ENCODE measurements at regions not wholly inside any gene's neighbourhood (a gene's known extent, or its start where the extent isn't known, plus 50 kb on each side); places are given as distances from the start of the nearest gene placed in this dataset.

GRCh38 chr1:221059506-221059905, 180.3 kb downstream of the HLX start:
- ChIA-PET POLR2A (no interaction called here), CTCF (ENCODE audit: unreplicated experiment) (no interaction called here)
- Histone ChIP-seq H3K27ac (ENCODE audit: low read depth, low read length, poor library complexity, severe bottlenecking) (no peak overlapping the region), H3K79me2 (ENCODE audit: insufficient read depth, low read depth, low read length) (no peaks in the 10 kb centered on the region), H3K4me1 (ENCODE audit: insufficient read depth, low read length, poor library complexity, severe bottlenecking) (no peaks in the 10 kb centered on the region), H3K4me2 (ENCODE audit: low read length) (no peak overlapping the region), H3K36me3 (ENCODE audit: insufficient read depth, low read length) (no peaks in the 10 kb centered on the region), H3K4me3 (ENCODE audit: low read depth, low read length, poor library complexity, severe bottlenecking) (no peak overlapping the region), H3K9me3 (ENCODE audit: low read length) (no peaks in the 10 kb centered on the region), H2AFZ (ENCODE audit: low read length) (no peak overlapping the region), H3K9me2 (ENCODE audit: insufficient read depth, low read length) (no peaks in the 10 kb centered on the region), H4K20me1 (ENCODE audit: insufficient read depth, low read length) (no peaks in the 10 kb centered on the region)
- DNase-seq (ENCODE audit: low spot score) = no peak
- TF ChIP-seq EZH2phosphoT487 (IDR thresholded peaks at IDR 0.05; ENCODE audit: borderline replicate concordance, low read depth, low read length) = no peak
- TF ChIP-seq, protein P1, sequence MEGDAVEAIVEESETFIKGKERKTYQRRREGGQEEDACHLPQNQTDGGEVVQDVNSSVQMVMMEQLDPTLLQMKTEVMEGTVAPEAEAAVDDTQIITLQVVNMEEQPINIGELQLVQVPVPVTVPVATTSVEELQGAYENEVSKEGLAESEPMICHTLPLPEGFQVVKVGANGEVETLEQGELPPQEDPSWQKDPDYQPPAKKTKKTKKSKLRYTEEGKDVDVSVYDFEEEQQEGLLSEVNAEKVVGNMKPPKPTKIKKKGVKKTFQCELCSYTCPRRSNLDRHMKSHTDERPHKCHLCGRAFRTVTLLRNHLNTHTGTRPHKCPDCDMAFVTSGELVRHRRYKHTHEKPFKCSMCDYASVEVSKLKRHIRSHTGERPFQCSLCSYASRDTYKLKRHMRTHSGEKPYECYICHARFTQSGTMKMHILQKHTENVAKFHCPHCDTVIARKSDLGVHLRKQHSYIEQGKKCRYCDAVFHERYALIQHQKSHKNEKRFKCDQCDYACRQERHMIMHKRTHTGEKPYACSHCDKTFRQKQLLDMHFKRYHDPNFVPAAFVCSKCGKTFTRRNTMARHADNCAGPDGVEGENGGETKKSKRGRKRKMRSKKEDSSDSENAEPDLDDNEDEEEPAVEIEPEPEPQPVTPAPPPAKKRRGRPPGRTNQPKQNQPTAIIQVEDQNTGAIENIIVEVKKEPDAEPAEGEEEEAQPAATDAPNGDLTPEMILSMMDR (conservative IDR thresholded peaks at IDR 0.05; ENCODE audit: low read length) = no peak
- intact Hi-C loops (cut with micrococcal nuclease; ENCODE audit: unreplicated experiment) = no loop called here
- no TSS peak for BruUV-seq (replicated peaks)

- TF ChIP-seq, protein P1 (conservative IDR thresholded peaks at IDR 0.05; ENCODE audit: low read length) = no peak
- no peak for TF ChIP-seq EZH2phosphoT487 (IDR thresholded peaks at IDR 0.05; ENCODE audit: borderline replicate concordance, low read depth, low read length)
- Histone ChIP-seq H4K20me1 (ENCODE audit: insufficient read depth, low read length) (no peaks in the 10 kb centered on the region), H3K9me3 (ENCODE audit: low read length) (no peaks in the 10 kb centered on the region), H3K79me2 (ENCODE audit: insufficient read depth, low read depth, low read length) (no peaks in the 10 kb centered on the region), H3K36me3 (ENCODE audit: insufficient read depth, low read length) (no peaks in the 10 kb centered on the region), H3K27ac (ENCODE audit: low read depth, low read length, poor library complexity, severe bottlenecking) (no peak overlapping the region), H2AFZ (ENCODE audit: low read length) (no peak overlapping the region), H3K4me2 (ENCODE audit: low read length) (no peak overlapping the region), H3K4me1 (ENCODE audit: insufficient read depth, low read length, poor library complexity, severe bottlenecking) (no peaks in the 10 kb centered on the region), H3K9me2 (ENCODE audit: insufficient read depth, low read length) (no peaks in the 10 kb centered on the region), H3K4me3 (ENCODE audit: low read depth, low read length, poor library complexity, severe bottlenecking) (no peak overlapping the region)
- CTCF ChIA-PET (ENCODE audit: unreplicated experiment) = no interaction called here
- POLR2A ChIA-PET = interaction anchor here (0.6 kb wide), 2 partner anchors 154 to 1062 kb away, joined by 3 read pairs; no protein-coding TSS in a partner anchor
- BruUV-seq (replicated peaks) = no TSS peak
- intact Hi-C loops (cut with micrococcal nuclease; ENCODE audit: unreplicated experiment) = no loop called here
- no peak for DNase-seq (ENCODE audit: low spot score)
Measured at GRCh38 chr1:221063651-221064050, 184.4 kb downstream of the HLX start.

GRCh38 chr1:221066351-221067001, 187.2 kb downstream of the HLX start:
- no peak for TF ChIP-seq EZH2phosphoT487 (IDR thresholded peaks at IDR 0.05; ENCODE audit: borderline replicate concordance, low read depth, low read length)
- H3K4me1 ChIP-seq (ENCODE audit: insufficient read depth, low read length, poor library complexity, severe bottlenecking) = no peaks in the 10 kb centered on the region
- ChIA-PET CTCF (ENCODE audit: unreplicated experiment) (no interaction called here), POLR2A (no interaction called here)
- no peak overlapping the region for H2AFZ ChIP-seq (ENCODE audit: low read length)
- no peak overlapping the region for H3K27ac ChIP-seq (ENCODE audit: low read depth, low read length, poor library complexity, severe bottlenecking)
- H3K9me3 ChIP-seq (ENCODE audit: low read length) = no peaks in the 10 kb centered on the region
- H3K4me3 ChIP-seq (ENCODE audit: low read depth, low read length, poor library complexity, severe bottlenecking) = no peak overlapping the region
- H3K79me2 ChIP-seq (ENCODE audit: insufficient read depth, low read depth, low read length) = no peaks in the 10 kb centered on the region
- H3K9me2 ChIP-seq (ENCODE audit: insufficient read depth, low read length) = no peaks in the 10 kb centered on the region
- DNase-seq (ENCODE audit: low spot score) = no peak
- no TSS peak for BruUV-seq (replicated peaks)
- no peaks in the 10 kb centered on the region for H3K36me3 ChIP-seq (ENCODE audit: insufficient read depth, low read length)
- intact Hi-C loops (cut with micrococcal nuclease; ENCODE audit: unreplicated experiment) = no loop called here
- no peaks in the 10 kb centered on the region for H4K20me1 ChIP-seq (ENCODE audit: insufficient read depth, low read length)
- no peak overlapping the region for H3K4me2 ChIP-seq (ENCODE audit: low read length)
